NOMO-1 treated with dmso at 0.1 percent for 144 hours (cell line): ENCODE measurements at regions not wholly inside any gene's neighbourhood (a gene's known extent, or its start where the extent isn't known, plus 50 kb on each side); places are given as distances from the start of the nearest gene placed in this dataset.
"Not testable (repeated sequence)": the region's sequence is repeated elsewhere in the genome, so short reads cannot be mapped to it uniquely, and the experiment has no call there.

Experiments used
- DNase-seq: peaks from one replicate; lab custom pipeline; 2025; ENCODE audit not compliant: unreplicated experiment; lab: John Stamatoyannopoulos, UW

DNA sequence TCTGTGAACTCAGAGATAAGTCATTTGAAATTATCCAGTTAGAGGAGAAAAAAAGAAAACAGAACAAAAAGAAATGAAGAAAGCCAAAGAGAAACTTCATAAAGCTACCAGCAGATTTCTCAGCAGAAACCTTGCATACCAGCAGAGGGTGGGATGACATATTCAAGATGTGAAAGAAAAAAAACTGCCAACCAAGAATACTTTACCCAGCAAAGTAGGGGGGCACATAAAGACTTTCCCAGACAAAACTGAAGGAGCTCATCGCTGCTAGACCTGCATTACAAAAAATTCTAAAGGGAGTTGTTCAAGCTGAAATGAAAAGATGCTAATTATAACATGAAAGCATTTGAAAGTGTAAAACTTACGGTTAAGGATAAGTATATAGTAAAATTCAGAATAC is 246.3 kb downstream of the FNDC1 start:
- DNase-seq, result no peak

GRCh38 chr6:159414711-159415110 is 245.5 kb downstream of the FNDC1 start:
- no peak for DNase-seq

- not testable (repeated sequence) for DNase-seq
Measured at GRCh38 chr6:159407211-159407780, 238.1 kb downstream of the FNDC1 start.

DNA sequence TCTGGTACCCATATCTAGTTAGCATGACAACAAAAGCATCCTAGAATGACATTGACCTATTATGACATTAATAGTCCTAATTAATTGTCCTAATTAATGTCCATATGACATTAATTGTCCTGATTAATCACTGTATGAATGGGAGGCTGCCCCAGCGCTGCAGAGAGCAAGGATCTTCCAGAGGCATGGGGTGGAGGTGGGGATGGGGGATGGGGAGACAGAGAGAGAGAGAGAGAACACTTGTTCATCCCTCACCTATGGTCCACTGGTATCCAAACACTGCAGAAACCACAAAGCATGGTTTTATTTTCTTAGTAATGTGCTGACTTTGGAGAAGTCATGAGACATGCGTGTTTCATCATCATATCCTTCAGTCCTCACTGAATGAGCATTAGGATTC is 235.1 kb downstream of the FNDC1 start:
- DNase-seq, result no peak

DNA sequence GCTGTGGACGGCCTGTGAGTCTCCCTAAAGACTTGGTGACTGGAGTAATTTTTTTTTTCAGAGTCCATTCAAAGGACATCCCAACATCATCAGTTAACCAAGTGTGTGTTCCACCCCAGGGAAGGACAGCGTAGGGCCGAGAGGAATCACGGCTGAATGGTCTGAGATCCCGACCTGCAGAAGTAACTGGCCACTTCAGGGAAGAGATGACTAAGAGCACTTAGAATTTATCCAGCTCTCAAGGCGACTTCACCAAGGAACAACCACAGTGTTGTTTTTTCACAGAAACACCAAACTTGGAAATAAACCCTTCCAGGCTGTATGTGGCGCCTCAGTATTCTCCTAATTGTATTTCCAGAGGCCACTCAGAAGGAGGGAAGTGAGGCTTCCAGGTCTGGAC is 231.6 kb downstream of the FNDC1 start:
- DNase-seq, result no peak

GRCh38 chr6:159399751-159400221 is 230.6 kb downstream of the FNDC1 start:
- no peak for DNase-seq

GRCh38 chr6:159398633-159399032 is 229.4 kb downstream of the FNDC1 start:
- no peak for DNase-seq

DNA sequence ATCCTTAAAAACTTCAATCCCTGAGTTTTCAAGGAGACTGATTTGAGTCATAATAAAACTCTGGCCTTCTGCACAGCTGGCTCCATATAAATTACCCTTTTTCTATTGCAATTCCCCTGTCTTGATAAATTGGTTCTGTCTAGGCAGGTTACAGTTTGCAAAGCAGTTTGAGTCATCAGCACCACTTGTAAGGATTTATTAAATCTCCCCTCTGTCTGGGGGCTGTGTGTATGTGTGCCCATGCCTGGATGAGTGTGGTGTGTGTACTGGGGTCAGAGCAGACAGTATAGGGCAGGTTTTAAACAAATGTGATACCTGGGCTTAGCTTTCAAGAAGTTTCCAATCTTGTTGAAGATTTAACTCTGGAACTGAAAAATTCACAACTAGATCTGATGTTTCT is 228.6 kb downstream of the FNDC1 start:
- DNase-seq, result no peak

- no peak for DNase-seq
Measured at GRCh38 chr6:159395609-159396008, 226.4 kb downstream of the FNDC1 start.

DNA sequence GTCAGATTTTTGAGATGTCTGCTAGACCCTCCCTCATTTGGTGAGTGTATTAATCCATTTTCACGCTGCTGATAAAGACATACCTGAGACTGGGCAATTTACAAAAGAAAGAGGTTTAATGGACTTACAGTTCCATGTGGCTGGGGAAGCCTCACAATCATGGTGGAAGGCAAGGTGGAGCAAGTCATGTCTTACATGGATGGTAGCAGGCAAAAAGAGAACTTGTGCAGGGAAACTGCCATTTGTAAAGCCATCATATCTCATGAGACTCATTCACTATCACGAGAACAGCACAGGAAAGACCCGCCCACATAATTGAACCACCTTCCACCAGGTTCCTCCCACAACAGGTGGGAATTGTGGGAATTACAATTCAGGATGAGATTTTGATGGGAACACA is 223.5 kb downstream of the FNDC1 start:
- not testable (repeated sequence) for DNase-seq

GRCh38 chr6:159390381-159390780 is 221.2 kb downstream of the FNDC1 start:
- DNase-seq, result no peak

DNA sequence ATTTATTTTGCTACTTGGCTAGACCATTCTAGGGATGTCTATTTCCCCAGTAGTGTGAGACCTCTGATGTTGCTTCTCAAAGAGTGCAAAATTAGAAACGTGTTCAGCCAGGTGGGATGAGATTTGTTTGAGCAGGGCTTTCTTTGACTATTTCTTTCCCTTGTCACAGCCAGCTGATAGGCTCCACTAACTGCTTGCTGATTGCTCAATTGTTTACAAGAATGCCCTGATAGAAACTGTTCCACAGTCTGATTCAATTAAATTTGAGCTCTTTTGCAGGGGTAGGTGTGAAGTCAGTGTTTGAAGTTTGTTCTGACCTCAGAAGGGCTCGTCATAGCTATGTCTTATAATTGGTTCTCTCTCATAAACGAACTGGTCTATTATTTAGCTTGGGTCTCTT is 220.5 kb downstream of the FNDC1 start:
- no peak for DNase-seq

DNA sequence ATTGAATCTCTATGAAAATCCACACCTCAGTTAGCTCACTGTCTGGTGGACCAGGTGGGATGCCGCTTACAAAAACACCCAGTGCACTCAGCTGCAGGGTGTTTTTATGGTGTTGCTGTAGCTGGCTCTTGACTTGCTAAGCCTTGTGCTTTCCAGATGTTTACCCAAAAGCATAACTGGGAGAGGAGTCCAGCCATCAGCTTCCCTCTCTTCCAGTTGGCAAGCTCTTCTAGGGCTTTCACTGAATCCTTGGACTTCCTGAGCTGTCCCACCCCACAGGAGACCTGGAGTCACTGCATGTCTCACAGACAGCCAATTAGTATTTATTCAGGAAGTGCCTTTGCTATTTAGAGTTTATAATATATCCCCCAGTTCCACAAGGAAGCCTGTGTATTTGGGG is 210.9 kb downstream of the FNDC1 start:
- DNase-seq, result no peak

GRCh38 chr6:159378411-159379328 is 209.5 kb downstream of the FNDC1 start:
- DNase-seq, result no peak

DNA sequence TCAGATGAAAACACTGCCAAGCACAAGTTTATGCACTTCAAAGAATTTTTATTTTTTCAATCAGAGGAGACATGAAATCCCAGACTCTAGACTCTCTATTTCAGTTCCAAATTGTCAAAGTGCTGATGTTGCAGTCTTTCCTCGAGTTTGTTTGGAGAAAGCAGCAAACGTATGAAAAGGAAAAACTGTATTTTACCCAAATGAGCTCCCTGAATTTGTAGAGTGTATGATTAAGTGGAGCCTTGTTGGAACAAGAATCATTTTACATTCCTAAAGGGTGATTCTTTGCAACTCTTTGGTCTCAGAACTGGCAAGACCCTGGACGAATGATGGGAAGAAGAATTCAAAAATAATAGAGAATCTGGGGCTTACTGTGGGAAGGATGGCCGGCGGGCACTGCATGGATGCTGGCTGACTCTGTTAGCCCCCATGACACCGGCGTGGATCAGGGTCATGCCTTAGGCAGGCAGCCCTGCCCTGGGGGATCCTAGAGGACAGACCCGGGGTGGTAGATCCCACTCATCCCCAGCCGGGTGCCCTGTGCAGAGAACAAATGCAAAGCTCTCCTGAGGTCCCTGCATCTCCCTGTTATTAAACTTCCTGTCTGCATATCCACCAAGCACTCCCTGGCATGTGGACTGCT is 207.4 kb downstream of the FNDC1 start:
- no peak for DNase-seq

GRCh38 chr6:159375014-159375413 is 205.8 kb downstream of the FNDC1 start:
- DNase-seq, result no peak

GRCh38 chr6:159373670-159374069 is 204.5 kb downstream of the FNDC1 start:
- DNase-seq, result no peak

GRCh38 chr6:159372333-159372732 is 203.1 kb downstream of the FNDC1 start:
- no peak for DNase-seq

- no peak for DNase-seq
Measured at GRCh38 chr6:159360306-159360705, 191.1 kb downstream of the FNDC1 start.

GRCh38 chr6:159359581-159360297 is 190.5 kb downstream of the FNDC1 start:
- DNase-seq, result no peak

GRCh38 chr6:159358562-159358961 is 189.4 kb downstream of the FNDC1 start:
- no peak for DNase-seq
